Pancreas (tissue), 10 donors: ENCODE measurements at regions not wholly inside any gene's neighbourhood (a gene's known extent, or its start where the extent isn't known, plus 50 kb on each side); places are given as distances from the start of the nearest gene placed in this dataset.

Source experiments
- ATAC-seq, 4 donors: fragments of 200-7000 bp; cut with Tn5 transposase; one replicate each; pipeline versions ENCODE4 v1.8.0 to v1.9.1; 2020; ENCODE audit warnings: mild to moderate bottlenecking in 4 of 4, moderate library complexity in 4 of 4
- DNase-seq, 6 donors: peaks; one replicate each; pipeline ENCODE4 v3.0.0-alpha.2; 2020
- FAIRE-seq: peaks from 2 replicates; lab custom pipeline; 2012; peaks lifted over from hg19 to GRCh38; lab: Jason Lieb, UNC
- H3K27ac ChIP-seq, 4 donors: fragments of 200-600 bp; sonication (generic); 1 replicate in 3 of 4; 2 replicates in 1 of 4; pipeline versions ENCODE4 v1.5.0 to v1.8.0; 2020
- H3K27me3 ChIP-seq, 4 donors: fragments of 200-600 bp; one replicate each; pipeline ENCODE4 v1.8.0; 2021
- H3K36me3 ChIP-seq, 3 donors: fragments of 200-600 bp; sonication (generic) in 1 of 3; one replicate each; pipeline versions ENCODE4 v1.5.0 to v1.8.0; 2020 to 2021
- H3K4me1 ChIP-seq, 3 donors: fragments of 200-600 bp; one replicate each; pipeline ENCODE4 v1.8.0; 2021
- H3K4me3 ChIP-seq, 4 donors: fragments of 200-600 bp; sonication (generic) in 2 of 4; one replicate each; pipeline versions ENCODE4 v1.5.0 to v1.8.0; 2020 to 2021
- H3K9me3 ChIP-seq, 4 donors: fragments of 200-600 bp; one replicate each; pipeline ENCODE4 v1.8.0; 2021
- CTCF ChIP-seq, 4 donors: fragments of 200-600 bp; sonication (generic) in 3 of 4; IDR thresholded peaks; one replicate each; pipeline versions ENCODE4 v1.5.0 to v1.8.0; 2021; ENCODE audit warnings: antibody characterized with exemption in 4 of 4
- WGBS, 2 donors: extraction: QIAGEN DNeasy Blood & Tissue Kit; methylation state at CpG; one replicate each; pipeline ENCODE4 v1.1.7; 2013; 5-methylcytosine and 5-hydroxymethylcytosine counted together
- intact Hi-C, 3 donors: fragments of 100-400 bp; cut with DNase I; formaldehyde crosslinking; loops; one replicate each; pipeline versions ENCODE4 v1.11.1 to v1.14.2; 2022
- donor health status: healthy with polysubstance abuse.
- donor health status: DM: no; HTN: no; CAD: no; lungs with moderate emphysema.
- donor health status: DM: no; HTN: no; CAD: no.
- donor health status: control.
- donor health status: control.
- donor health status: Bipolar disorder and iron deficiency.
- donor health status: DM: yes; HTN: yes; CAD: no.
- donor health status: DM: no; HTN: no; CAD: no.
- donor health status: DM: no; HTN: no; CAD: no.
- donor health status: DM: yes; HTN: yes; CAD: no.

- ATAC-seq (no peak), DNase-seq (no peak), FAIRE-seq (no peak)
- no peak overlapping the region for H3K4me3 ChIP-seq
- no peaks in the 10 kb centered on the region for H3K27me3 ChIP-seq
- TF ChIP-seq CTCF (IDR thresholded peaks at IDR 0.05) = no peak
- intact Hi-C loops = no loop called here
- H3K9me3 ChIP-seq = no peaks in the 10 kb centered on the region
- H3K27ac ChIP-seq = no peak overlapping the region
- H3K36me3 ChIP-seq = no peaks in the 10 kb centered on the region
- 11 to 15% methylated on average over 1 of the region's 1 CpG for WGBS, 2 donors
- no peaks in the 10 kb centered on the region for H3K4me1 ChIP-seq
These were observed 835.5 kb upstream of the GCFC2 start for GRCh38 chr2:76546207-76546606.

- H3K27me3 ChIP-seq = no peaks in the 10 kb centered on the region
- no peak overlapping the region for H3K4me3 ChIP-seq
- FAIRE-seq = no peak
- TF ChIP-seq CTCF (IDR thresholded peaks at IDR 0.05) = no peak
- no peak for DNase-seq
- no peak for ATAC-seq
- no peaks in the 10 kb centered on the region for H3K9me3 ChIP-seq
- H3K27ac ChIP-seq = no peak overlapping the region
- WGBS, 2 donors = 25 to 41% methylated on average over 3 of the region's 3 CpGs
- intact Hi-C loops = no loop called here
- no peaks in the 10 kb centered on the region for H3K36me3 ChIP-seq
- no peaks in the 10 kb centered on the region for H3K4me1 ChIP-seq
These were observed 834.2 kb upstream of the GCFC2 start for GRCh38 chr2:76544901-76545300.

GRCh38 chr2:76517574-76517909 is 806.8 kb upstream of the GCFC2 start:
- no peaks in the 10 kb centered on the region for H3K27me3 ChIP-seq
- DNase-seq (no peak), FAIRE-seq (no peak), ATAC-seq (no peak)
- no peak overlapping the region for H3K27ac ChIP-seq
- no peaks in the 10 kb centered on the region for H3K4me1 ChIP-seq
- H3K36me3 ChIP-seq = no peaks in the 10 kb centered on the region
- H3K4me3 ChIP-seq = no peak overlapping the region
- no peaks in the 10 kb centered on the region for H3K9me3 ChIP-seq
- no peak for TF ChIP-seq CTCF (IDR thresholded peaks at IDR 0.05)
- intact Hi-C loops = no loop called here
- WGBS, 2 donors = 40 to 59% methylated on average over 3 of the region's 3 CpGs

GRCh38 chr2:76516861-76517573 is 806.3 kb upstream of the GCFC2 start:
- no peak for TF ChIP-seq CTCF (IDR thresholded peaks at IDR 0.05)
- intact Hi-C loops = no loop called here
- WGBS, 2 donors = 90 to 98% methylated on average over 1 of the region's 1 CpG
- H3K9me3 ChIP-seq = no peaks in the 10 kb centered on the region
- DNase-seq = no peak
- ATAC-seq = no peak
- no peak overlapping the region for H3K4me3 ChIP-seq
- H3K36me3 ChIP-seq = no peaks in the 10 kb centered on the region
- no peaks in the 10 kb centered on the region for H3K27me3 ChIP-seq
- no peak for FAIRE-seq
- no peak overlapping the region for H3K27ac ChIP-seq
- H3K4me1 ChIP-seq = no peaks in the 10 kb centered on the region

- intact Hi-C loops = no loop called here
- Histone ChIP-seq H3K36me3 (no peaks in the 10 kb centered on the region), H3K9me3 (no peaks in the 10 kb centered on the region)
These were observed 801.6 kb upstream of the GCFC2 start for GRCh38 chr2:76512201-76512820.

More at GRCh38 chr2:76512201-76512820, 801.6 kb upstream of the GCFC2 start:
- no peak for DNase-seq
- FAIRE-seq = no peak
- Histone ChIP-seq H3K4me3 (no peak overlapping the region), H3K27me3 (no peaks in the 10 kb centered on the region), H3K4me1 (no peaks in the 10 kb centered on the region), H3K27ac (no peak overlapping the region)
- 44 to 60% methylated on average over 4 of the region's 4 CpGs for WGBS, 2 donors
- TF ChIP-seq CTCF (IDR thresholded peaks at IDR 0.05) = no peak
- ATAC-seq = no peak
